Astrocyte (in vitro differentiated cells and primary cell): ENCODE measurements at regions not wholly inside any gene's neighbourhood (a gene's known extent, or its start where the extent isn't known, plus 50 kb on each side); places are given as distances from the start of the nearest gene placed in this dataset.

Experiments
- DNase-seq: peaks from one replicate; pipeline ENCODE4 v3.0.0-alpha.2; 2010; ENCODE audit warnings: low read depth
- FAIRE-seq: peaks from 2 replicates; lab custom pipeline; 2011; peaks lifted over from hg19 to GRCh38; lab: Jason Lieb, UNC
- H2AFZ ChIP-seq: 2 replicates; pipeline ENCODE4 v1.6.0; 2012; ENCODE audit warnings: low read depth, low read length, inconsistent platforms
- H3K27ac ChIP-seq: 2 replicates; pipeline ENCODE4 v1.5.1; 2011; ENCODE audit warnings: low read depth, low read length, inconsistent platforms
- H3K27me3 ChIP-seq: 2 replicates; pipeline ENCODE4 v1.6.0; 2011; ENCODE audit warnings: low read length, inconsistent platforms; ENCODE audit not compliant: insufficient read depth
- H3K36me3 ChIP-seq: 2 replicates; pipeline ENCODE4 v1.5.1; 2011; ENCODE audit warnings: low read length, inconsistent platforms; ENCODE audit not compliant: insufficient read depth
- H3K4me1 ChIP-seq: 2 replicates; pipeline ENCODE4 v1.5.1; 2011; ENCODE audit warnings: low read length, inconsistent platforms; ENCODE audit not compliant: insufficient read depth
- H3K4me2 ChIP-seq: 2 replicates; pipeline ENCODE4 v1.6.0; 2012; ENCODE audit warnings: low read length, inconsistent platforms
- H3K4me3 ChIP-seq: 2 replicates; pipeline ENCODE4 v1.5.1; 2011; ENCODE audit warnings: low read depth, mild to moderate bottlenecking, low read length, inconsistent platforms; ENCODE audit not compliant: insufficient read depth
- H3K79me2 ChIP-seq: 2 replicates; pipeline ENCODE4 v1.6.0; 2012; ENCODE audit warnings: mild to moderate bottlenecking, low read length, inconsistent platforms; ENCODE audit not compliant: insufficient read depth
- H3K9ac ChIP-seq: 2 replicates; pipeline ENCODE4 v1.6.0; 2012; ENCODE audit warnings: mild to moderate bottlenecking, low read length, inconsistent platforms
- H3K9me3 ChIP-seq: 2 replicates; pipeline ENCODE4 v1.5.1; 2012; ENCODE audit warnings: low read depth, mild to moderate bottlenecking, low read length, inconsistent platforms; ENCODE audit not compliant: insufficient read depth
- H4K20me1 ChIP-seq: 2 replicates; pipeline ENCODE4 v1.6.0; 2012; ENCODE audit warnings: low read length, inconsistent platforms; ENCODE audit not compliant: insufficient read depth
- H3K27ac Mint-ChIP-seq: one replicate; pipeline ENCODE4 v1.8.0; 2021; ENCODE audit warnings: mild to moderate bottlenecking, mixed read lengths; ENCODE audit not compliant: unreplicated experiment
- H3K27me3 Mint-ChIP-seq: one replicate; pipeline ENCODE4 v1.8.0; 2021; ENCODE audit warnings: low read depth, mixed read lengths; ENCODE audit not compliant: unreplicated experiment
- H3K36me3 Mint-ChIP-seq: one replicate; pipeline ENCODE4 v1.8.0; 2021; ENCODE audit warnings: low read depth, mixed read lengths; ENCODE audit not compliant: unreplicated experiment
- H3K4me1 Mint-ChIP-seq: one replicate; pipeline ENCODE4 v1.8.0; 2021; ENCODE audit warnings: low read depth, mixed read lengths; ENCODE audit not compliant: unreplicated experiment
- H3K4me3 Mint-ChIP-seq: one replicate; pipeline ENCODE4 v1.8.0; 2021; ENCODE audit warnings: mild to moderate bottlenecking, moderate library complexity, mixed read lengths; ENCODE audit not compliant: unreplicated experiment
- H3K9me3 Mint-ChIP-seq: one replicate; pipeline ENCODE4 v1.8.0; 2021; ENCODE audit warnings: mild to moderate bottlenecking, mixed read lengths; ENCODE audit not compliant: unreplicated experiment
- EZH2 ChIP-seq: IDR thresholded peaks from 2 replicates; pipeline ENCODE4 v1.6.1; 2012; ENCODE audit warnings: mild to moderate bottlenecking, low read length, inconsistent platforms; ENCODE audit not compliant: insufficient read depth
- TF ChIP-seq, protein P1 (sequence below): IDR thresholded peaks from 2 replicates; pipeline ENCODE4 v1.5.1; 2011; ENCODE audit warnings: low read depth, mild to moderate bottlenecking, inconsistent platforms, low read length, moderate library complexity; ENCODE audit not compliant: insufficient read depth

DNA sequence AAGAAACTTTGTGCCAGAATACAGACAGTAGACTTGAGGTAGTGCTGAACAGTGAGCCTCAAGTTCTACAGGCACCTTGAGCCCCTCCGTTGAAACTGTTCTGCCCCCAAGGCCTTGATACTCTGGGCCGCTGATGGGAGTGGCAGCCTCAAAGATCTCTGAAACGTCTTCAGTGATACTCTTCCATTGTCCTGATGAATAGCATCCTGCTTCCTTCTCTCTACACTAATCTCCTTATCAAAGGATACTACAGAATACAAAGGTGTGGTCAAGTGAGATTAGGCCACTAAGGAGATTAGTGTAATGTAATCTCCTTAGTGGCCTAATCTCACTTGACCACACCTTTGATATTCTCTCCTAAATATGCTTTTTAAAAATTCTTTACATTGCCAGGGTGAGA lies 419.8 kb upstream of the SEL1L start:
- H3K9ac ChIP-seq, result no peak overlapping the region
- TF ChIP-seq EZH2, result no peak
- TF ChIP-seq, protein P1, sequence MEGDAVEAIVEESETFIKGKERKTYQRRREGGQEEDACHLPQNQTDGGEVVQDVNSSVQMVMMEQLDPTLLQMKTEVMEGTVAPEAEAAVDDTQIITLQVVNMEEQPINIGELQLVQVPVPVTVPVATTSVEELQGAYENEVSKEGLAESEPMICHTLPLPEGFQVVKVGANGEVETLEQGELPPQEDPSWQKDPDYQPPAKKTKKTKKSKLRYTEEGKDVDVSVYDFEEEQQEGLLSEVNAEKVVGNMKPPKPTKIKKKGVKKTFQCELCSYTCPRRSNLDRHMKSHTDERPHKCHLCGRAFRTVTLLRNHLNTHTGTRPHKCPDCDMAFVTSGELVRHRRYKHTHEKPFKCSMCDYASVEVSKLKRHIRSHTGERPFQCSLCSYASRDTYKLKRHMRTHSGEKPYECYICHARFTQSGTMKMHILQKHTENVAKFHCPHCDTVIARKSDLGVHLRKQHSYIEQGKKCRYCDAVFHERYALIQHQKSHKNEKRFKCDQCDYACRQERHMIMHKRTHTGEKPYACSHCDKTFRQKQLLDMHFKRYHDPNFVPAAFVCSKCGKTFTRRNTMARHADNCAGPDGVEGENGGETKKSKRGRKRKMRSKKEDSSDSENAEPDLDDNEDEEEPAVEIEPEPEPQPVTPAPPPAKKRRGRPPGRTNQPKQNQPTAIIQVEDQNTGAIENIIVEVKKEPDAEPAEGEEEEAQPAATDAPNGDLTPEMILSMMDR, result no peak
- no peak overlapping the region for H2AFZ ChIP-seq
- peaks cover 5% of the 10 kb centered on the region for H3K9me3 ChIP-seq
- DNase-seq, result no peak
- H3K4me1 Mint-ChIP-seq, result no peaks in the 10 kb centered on the region
- H3K4me2 ChIP-seq, result no peak overlapping the region
- FAIRE-seq, result no peak
- H3K36me3 Mint-ChIP-seq, result no peaks in the 10 kb centered on the region
- no peak overlapping the region for H3K27ac Mint-ChIP-seq
- H3K27me3 Mint-ChIP-seq, result no peaks in the 10 kb centered on the region
- H3K4me1 ChIP-seq, result no peaks in the 10 kb centered on the region
- H3K79me2 ChIP-seq, result no peaks in the 10 kb centered on the region
- H3K27ac ChIP-seq, result no peak overlapping the region
- no peak overlapping the region for H3K4me3 ChIP-seq
- no peak overlapping the region for H3K4me3 Mint-ChIP-seq
- no peaks in the 10 kb centered on the region for H3K36me3 ChIP-seq
- no peaks in the 10 kb centered on the region for H4K20me1 ChIP-seq
- peaks cover 4% of the 10 kb centered on the region for H3K9me3 Mint-ChIP-seq
- H3K27me3 ChIP-seq, result no peaks in the 10 kb centered on the region

DNA sequence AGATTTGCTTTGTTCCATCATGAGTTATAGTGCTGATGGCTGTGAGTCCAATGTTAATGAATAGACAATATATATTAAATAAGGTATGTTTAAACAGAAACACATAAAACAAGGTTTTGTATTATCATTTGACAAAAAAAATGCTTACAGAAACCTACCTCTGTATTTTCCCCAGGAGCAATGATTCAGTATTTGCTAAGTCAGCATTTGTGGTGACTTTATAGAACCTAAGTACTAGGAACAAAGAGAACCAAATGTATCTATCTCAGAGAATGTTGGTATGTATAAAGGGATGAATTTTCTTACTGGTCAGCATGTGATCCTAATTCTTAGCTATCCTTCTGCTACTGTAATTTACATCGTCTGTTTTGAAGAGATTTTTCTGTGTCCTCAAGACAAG lies 421.5 kb upstream of the SEL1L start:
- no peaks in the 10 kb centered on the region for H3K4me1 Mint-ChIP-seq
- H3K27me3 Mint-ChIP-seq, result no peaks in the 10 kb centered on the region
- Histone ChIP-seq H3K27me3 (no peaks in the 10 kb centered on the region), H3K9me3 (peaks cover 5% of the 10 kb centered on the region), H3K4me2 (no peak overlapping the region), H3K4me1 (no peaks in the 10 kb centered on the region), H3K9ac (no peak overlapping the region), H3K36me3 (no peaks in the 10 kb centered on the region), H3K27ac (no peak overlapping the region), H3K79me2 (no peaks in the 10 kb centered on the region), H3K4me3 (no peak overlapping the region), H4K20me1 (no peaks in the 10 kb centered on the region), H2AFZ (no peak overlapping the region)
- peaks cover 4% of the 10 kb centered on the region for H3K9me3 Mint-ChIP-seq
- no peaks in the 10 kb centered on the region for H3K36me3 Mint-ChIP-seq
- no peak for DNase-seq
- H3K4me3 Mint-ChIP-seq, result no peak overlapping the region
- FAIRE-seq, result no peak
- TF ChIP-seq, protein P1, result no peak
- TF ChIP-seq EZH2, result no peak
- H3K27ac Mint-ChIP-seq, result no peak overlapping the region

DNA sequence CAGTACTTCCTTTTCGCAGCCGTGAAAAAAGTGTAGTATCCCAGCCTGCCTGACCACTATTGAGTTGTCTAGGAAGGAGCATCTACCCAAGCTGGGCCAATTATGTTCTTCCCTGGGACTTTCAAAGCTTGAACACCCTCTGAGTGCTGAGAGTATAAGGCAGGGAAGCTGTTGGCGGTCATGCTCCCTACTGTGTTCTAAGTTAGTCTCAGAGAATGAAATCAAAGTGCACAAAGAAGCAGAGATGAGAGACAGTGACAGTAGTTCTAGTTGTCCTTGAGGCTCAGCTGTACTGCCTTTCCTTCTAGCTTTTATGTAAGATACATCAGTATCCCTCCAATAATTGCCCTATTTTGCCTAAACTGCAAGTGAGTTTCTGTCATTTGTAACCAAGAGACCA lies 427.1 kb upstream of the SEL1L start:
- no peaks in the 10 kb centered on the region for H3K27me3 ChIP-seq
- no peaks in the 10 kb centered on the region for H3K79me2 ChIP-seq
- TF ChIP-seq, protein P1, result no peak
- TF ChIP-seq EZH2, result no peak
- DNase-seq, result no peak
- Mint-ChIP-seq H3K27me3 (no peaks in the 10 kb centered on the region), H3K36me3 (no peaks in the 10 kb centered on the region), H3K4me1 (no peaks in the 10 kb centered on the region), H3K27ac (no peak overlapping the region), H3K9me3 (no peaks in the 10 kb centered on the region), H3K4me3 (no peak overlapping the region)
- no peak overlapping the region for H3K4me3 ChIP-seq
- H3K27ac ChIP-seq, result no peak overlapping the region
- no peak overlapping the region for H3K9ac ChIP-seq
- no peaks in the 10 kb centered on the region for H4K20me1 ChIP-seq
- FAIRE-seq, result no peak
- no peak overlapping the region for H2AFZ ChIP-seq
- H3K36me3 ChIP-seq, result no peaks in the 10 kb centered on the region
- H3K4me2 ChIP-seq, result no peak overlapping the region
- peaks cover 7% of the 10 kb centered on the region for H3K9me3 ChIP-seq
- H3K4me1 ChIP-seq, result no peaks in the 10 kb centered on the region
